Natural killer cell (primary cell): ENCODE measurements at regions not wholly inside any gene's neighbourhood (a gene's known extent, or its start where the extent isn't known, plus 50 kb on each side); places are given as distances from the start of the nearest gene placed in this dataset.

Source experiments
- ATAC-seq, 3 donors: fragments of 150-1000 bp in 2 of 3; fragments of 200-7000 bp in 1 of 3; cut with Tn5 transposase; 1 replicate in 1 of 3; 2 replicates in 2 of 3; pipeline ENCODE4 v1.10.0; 2021; ENCODE audit warnings: mild to moderate bottlenecking in 2 of 3, moderate library complexity in 2 of 3
- DNase-seq, 2 donors: peaks; one replicate each; pipeline versions ENCODE4 v3.0.0 to v3.0.0-alpha.2; 2013 to 2021; ENCODE audit warnings: mixed read lengths in 1 of 2
- H3K27ac ChIP-seq: one replicate; pipeline ENCODE4 v1.5.1; 2013; ENCODE audit warnings: mild to moderate bottlenecking, low read length
- H3K27me3 ChIP-seq: one replicate; pipeline ENCODE4 v1.6.1; 2013; ENCODE audit warnings: low read length; ENCODE audit not compliant: control insufficient read depth, insufficient read depth
- H3K36me3 ChIP-seq: one replicate; pipeline ENCODE4 v1.6.1; 2013; ENCODE audit warnings: low read length; ENCODE audit not compliant: control insufficient read depth, insufficient read depth
- H3K4me1 ChIP-seq: one replicate; pipeline ENCODE4 v1.6.1; 2013; ENCODE audit warnings: low read length; ENCODE audit not compliant: control insufficient read depth, insufficient read depth
- H3K4me3 ChIP-seq: one replicate; pipeline ENCODE4 v1.5.1; 2013; ENCODE audit warnings: low read length
- H3K9me3 ChIP-seq: one replicate; pipeline ENCODE4 v1.6.1; 2013; ENCODE audit warnings: low read length; ENCODE audit not compliant: control insufficient read depth, insufficient read depth
- H3K27ac Mint-ChIP-seq, 2 donors: one replicate each; pipeline ENCODE4 v1.8.0; 2022; ENCODE audit warnings: mild to moderate bottlenecking in 2 of 2, mixed read lengths in 2 of 2, moderate library complexity in 1 of 2
- H3K27me3 Mint-ChIP-seq, 2 donors: one replicate each; pipeline ENCODE4 v1.8.0; 2022; ENCODE audit warnings: low read depth in 2 of 2, mixed read lengths in 2 of 2
- H3K36me3 Mint-ChIP-seq: one replicate; pipeline ENCODE4 v1.8.0; 2022; ENCODE audit warnings: mixed read lengths
- H3K4me1 Mint-ChIP-seq, 2 donors: one replicate each; pipeline ENCODE4 v1.8.0; 2022; ENCODE audit warnings: mixed read lengths in 2 of 2
- H3K4me3 Mint-ChIP-seq: one replicate; pipeline ENCODE4 v1.8.0; 2022; ENCODE audit warnings: mild to moderate bottlenecking, moderate library complexity, mixed read lengths
- H3K9me3 Mint-ChIP-seq, 2 donors: one replicate each; pipeline ENCODE4 v1.8.0; 2022; ENCODE audit warnings: mixed read lengths in 2 of 2
- WGBS: methylation state at CpG from one replicate; pipeline ENCODE4 v1.1.7; 2013; ENCODE audit warnings: missing lambda C conversion rate; ENCODE audit not compliant: insufficient coverage; 5-methylcytosine and 5-hydroxymethylcytosine counted together
- intact Hi-C: fragments of 100-400 bp; cut with micrococcal nuclease; formaldehyde crosslinking; loops from one replicate; pipeline ENCODE4 v1.14.2; 2022
- TF ChIP-seq, protein P1 (sequence below): fragments of 200-600 bp; IDR thresholded peaks from one replicate; pipeline ENCODE4 v1.8.0; 2022; ENCODE audit warnings: antibody characterized with exemption

GRCh38 chr9:18185196-18185595, 288.8 kb upstream of the ADAMTSL1 start:
- Mint-ChIP-seq H3K9me3 (no peaks in the 10 kb centered on the region), H3K4me1 (no peaks in the 10 kb centered on the region), H3K27me3 (no peaks in the 10 kb centered on the region), H3K4me3 (no peak overlapping the region), H3K27ac (no peak overlapping the region), H3K36me3 (no peaks in the 10 kb centered on the region)
- 67% methylated on average over 1 of the region's 2 CpGs for WGBS
- TF ChIP-seq, protein P1, sequence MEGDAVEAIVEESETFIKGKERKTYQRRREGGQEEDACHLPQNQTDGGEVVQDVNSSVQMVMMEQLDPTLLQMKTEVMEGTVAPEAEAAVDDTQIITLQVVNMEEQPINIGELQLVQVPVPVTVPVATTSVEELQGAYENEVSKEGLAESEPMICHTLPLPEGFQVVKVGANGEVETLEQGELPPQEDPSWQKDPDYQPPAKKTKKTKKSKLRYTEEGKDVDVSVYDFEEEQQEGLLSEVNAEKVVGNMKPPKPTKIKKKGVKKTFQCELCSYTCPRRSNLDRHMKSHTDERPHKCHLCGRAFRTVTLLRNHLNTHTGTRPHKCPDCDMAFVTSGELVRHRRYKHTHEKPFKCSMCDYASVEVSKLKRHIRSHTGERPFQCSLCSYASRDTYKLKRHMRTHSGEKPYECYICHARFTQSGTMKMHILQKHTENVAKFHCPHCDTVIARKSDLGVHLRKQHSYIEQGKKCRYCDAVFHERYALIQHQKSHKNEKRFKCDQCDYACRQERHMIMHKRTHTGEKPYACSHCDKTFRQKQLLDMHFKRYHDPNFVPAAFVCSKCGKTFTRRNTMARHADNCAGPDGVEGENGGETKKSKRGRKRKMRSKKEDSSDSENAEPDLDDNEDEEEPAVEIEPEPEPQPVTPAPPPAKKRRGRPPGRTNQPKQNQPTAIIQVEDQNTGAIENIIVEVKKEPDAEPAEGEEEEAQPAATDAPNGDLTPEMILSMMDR: no peak
- H3K4me3 ChIP-seq: no peak overlapping the region
- H3K27me3 ChIP-seq: no peaks in the 10 kb centered on the region
- ATAC-seq (no peak), DNase-seq (no peak)
- no peaks in the 10 kb centered on the region for H3K4me1 ChIP-seq
- no peaks in the 10 kb centered on the region for H3K9me3 ChIP-seq
- H3K36me3 ChIP-seq: no peaks in the 10 kb centered on the region
- H3K27ac ChIP-seq: no peak overlapping the region
- intact Hi-C loops: no loop called here

GRCh38 chr9:18188971-18189370, 285.0 kb upstream of the ADAMTSL1 start:
- Mint-ChIP-seq H3K36me3 (no peaks in the 10 kb centered on the region), H3K4me1 (no peaks in the 10 kb centered on the region), H3K4me3 (no peak overlapping the region), H3K9me3 (no peaks in the 10 kb centered on the region), H3K27ac (no peak overlapping the region), H3K27me3 (no peaks in the 10 kb centered on the region)
- DNase-seq (no peak), ATAC-seq (no peak)
- intact Hi-C loops: no loop called here
- Histone ChIP-seq H3K36me3 (no peaks in the 10 kb centered on the region), H3K27ac (no peak overlapping the region), H3K9me3 (no peaks in the 10 kb centered on the region), H3K4me3 (no peak overlapping the region), H3K4me1 (no peaks in the 10 kb centered on the region), H3K27me3 (no peaks in the 10 kb centered on the region)
- WGBS: 75% methylated on average over 4 of the region's 4 CpGs
- TF ChIP-seq, protein P1: no peak

- TF ChIP-seq, protein P1: no peak
- H3K4me1 Mint-ChIP-seq: no peaks in the 10 kb centered on the region
- H3K27me3 Mint-ChIP-seq: no peaks in the 10 kb centered on the region
- no peak overlapping the region for H3K4me3 Mint-ChIP-seq
- H3K36me3 Mint-ChIP-seq: no peaks in the 10 kb centered on the region
- H3K27me3 ChIP-seq: no peaks in the 10 kb centered on the region
- intact Hi-C loops: no loop called here
- no peak overlapping the region for H3K4me3 ChIP-seq
- 75% methylated on average over 1 of the region's 3 CpGs for WGBS
- no peaks in the 10 kb centered on the region for H3K36me3 ChIP-seq
- DNase-seq (no peak), ATAC-seq (no peak)
- H3K9me3 Mint-ChIP-seq: no peaks in the 10 kb centered on the region
- H3K27ac ChIP-seq: no peak overlapping the region
- no peaks in the 10 kb centered on the region for H3K4me1 ChIP-seq
- no peaks in the 10 kb centered on the region for H3K9me3 ChIP-seq
- no peak overlapping the region for H3K27ac Mint-ChIP-seq
Observed at GRCh38 chr9:18189871-18190670, 283.9 kb upstream of the ADAMTSL1 start.
